ENCODE measurements at regions not wholly inside any gene's neighbourhood (a gene's known extent, or its start where the extent isn't known, plus 50 kb on each side); places are given as distances from the start of the nearest gene placed in this dataset.

DNA sequence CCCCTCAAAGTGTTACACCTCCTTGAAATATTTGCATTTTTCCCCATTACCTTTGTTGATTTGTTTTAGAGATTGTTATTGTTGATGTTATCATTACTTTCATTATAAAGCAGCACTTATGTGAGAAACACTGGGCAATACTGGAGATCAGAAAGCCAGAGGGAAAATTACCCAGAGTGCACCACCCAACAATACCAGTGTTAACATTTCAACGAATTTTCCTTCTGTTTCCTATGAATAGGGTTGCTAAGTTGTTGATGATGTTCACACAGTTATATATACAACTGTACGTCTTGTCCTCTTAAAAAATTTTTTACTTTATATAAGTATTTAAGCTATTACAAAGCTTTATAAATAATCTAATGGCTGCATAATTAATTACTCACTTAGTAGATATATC is 173.6 kb upstream of the UMPS start:
- DNase-seq, result no peak
- intact Hi-C loops (cut with DNase I), result loop anchor here (10.0 kb wide), 1 partner anchor 202 kb away; no protein-coding TSS in a partner anchor
- H3K4me1 ChIP-seq, result peaks cover 12 to 16% of the 10 kb centered on the region in 2 donors
- no peaks in the 10 kb centered on the region for H3K9me3 ChIP-seq
- H3K4me3 ChIP-seq (replicated peaks in 1 of 3), result no peak overlapping the region
- no peaks in the 10 kb centered on the region for H3K27me3 ChIP-seq
- no peaks in the 10 kb centered on the region for H3K36me3 ChIP-seq
- TF ChIP-seq POLR2A (IDR thresholded peaks at IDR 0.05), result no peak
- WGBS, 2 donors, result 70 to 71% methylated on average over 2 of the region's 2 CpGs
- no peak overlapping the region for H3K27ac ChIP-seq

DNA sequence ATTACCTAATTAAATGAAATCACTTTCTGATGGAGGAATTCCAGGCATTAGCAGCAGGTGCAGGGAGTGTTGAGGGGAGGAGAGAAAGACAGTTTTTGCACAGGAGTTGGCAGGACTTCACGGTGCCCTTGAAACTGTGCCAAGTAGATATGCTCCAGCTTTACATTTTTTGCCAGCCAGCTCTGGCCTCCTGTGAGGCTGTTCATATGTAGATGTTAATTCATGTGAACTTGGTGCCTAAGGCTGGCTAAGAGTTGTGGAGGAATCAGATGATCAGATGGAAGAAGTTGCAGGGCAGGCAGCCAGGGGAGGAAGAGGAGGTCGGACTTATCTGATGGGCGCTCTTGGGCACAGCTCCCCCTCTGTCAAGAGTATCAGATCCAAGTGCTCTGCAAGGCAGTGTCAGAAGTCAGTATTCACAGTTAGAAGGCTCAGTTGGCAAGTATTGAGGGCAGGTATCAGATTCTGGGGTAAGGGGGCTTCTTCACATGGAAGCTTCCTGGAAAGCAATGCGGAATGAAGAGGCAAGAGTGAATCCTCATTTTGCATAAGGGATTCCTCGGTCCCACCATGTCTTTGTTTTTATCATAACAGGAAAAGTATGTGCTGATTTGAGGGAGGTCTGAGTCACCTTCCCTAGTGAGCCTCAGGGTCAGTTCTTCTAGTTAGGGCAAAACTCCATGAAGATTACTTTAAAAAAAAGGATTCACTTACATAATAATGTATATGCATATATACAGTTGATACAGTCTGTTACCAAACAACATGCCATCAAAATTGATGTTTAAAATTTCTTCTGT is 172.6 kb upstream of the UMPS start:
- H3K27me3 ChIP-seq, result no peaks in the 10 kb centered on the region
- 44 to 47% methylated on average over 5 of the region's 5 CpGs for WGBS, 2 donors
- peak in 1 of 2 donors; percentile 18 for DNase-seq
- H3K36me3 ChIP-seq, result no peaks in the 10 kb centered on the region
- no peak for TF ChIP-seq POLR2A (IDR thresholded peaks at IDR 0.05)
- TF ChIP-seq, protein P1, sequence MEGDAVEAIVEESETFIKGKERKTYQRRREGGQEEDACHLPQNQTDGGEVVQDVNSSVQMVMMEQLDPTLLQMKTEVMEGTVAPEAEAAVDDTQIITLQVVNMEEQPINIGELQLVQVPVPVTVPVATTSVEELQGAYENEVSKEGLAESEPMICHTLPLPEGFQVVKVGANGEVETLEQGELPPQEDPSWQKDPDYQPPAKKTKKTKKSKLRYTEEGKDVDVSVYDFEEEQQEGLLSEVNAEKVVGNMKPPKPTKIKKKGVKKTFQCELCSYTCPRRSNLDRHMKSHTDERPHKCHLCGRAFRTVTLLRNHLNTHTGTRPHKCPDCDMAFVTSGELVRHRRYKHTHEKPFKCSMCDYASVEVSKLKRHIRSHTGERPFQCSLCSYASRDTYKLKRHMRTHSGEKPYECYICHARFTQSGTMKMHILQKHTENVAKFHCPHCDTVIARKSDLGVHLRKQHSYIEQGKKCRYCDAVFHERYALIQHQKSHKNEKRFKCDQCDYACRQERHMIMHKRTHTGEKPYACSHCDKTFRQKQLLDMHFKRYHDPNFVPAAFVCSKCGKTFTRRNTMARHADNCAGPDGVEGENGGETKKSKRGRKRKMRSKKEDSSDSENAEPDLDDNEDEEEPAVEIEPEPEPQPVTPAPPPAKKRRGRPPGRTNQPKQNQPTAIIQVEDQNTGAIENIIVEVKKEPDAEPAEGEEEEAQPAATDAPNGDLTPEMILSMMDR (IDR thresholded peaks at IDR 0.05), result no peak
- H3K27ac ChIP-seq, result no peak overlapping the region
- H3K9me3 ChIP-seq, result no peaks in the 10 kb centered on the region
- no peak overlapping the region for H3K4me3 ChIP-seq (replicated peaks in 1 of 3)
- intact Hi-C loops (cut with DNase I), result loop anchor here (10.0 kb wide), 1 partner anchor 203 kb away; no protein-coding TSS in a partner anchor
- H3K4me1 ChIP-seq, result peaks cover 12 to 16% of the 10 kb centered on the region in 2 donors

DNA sequence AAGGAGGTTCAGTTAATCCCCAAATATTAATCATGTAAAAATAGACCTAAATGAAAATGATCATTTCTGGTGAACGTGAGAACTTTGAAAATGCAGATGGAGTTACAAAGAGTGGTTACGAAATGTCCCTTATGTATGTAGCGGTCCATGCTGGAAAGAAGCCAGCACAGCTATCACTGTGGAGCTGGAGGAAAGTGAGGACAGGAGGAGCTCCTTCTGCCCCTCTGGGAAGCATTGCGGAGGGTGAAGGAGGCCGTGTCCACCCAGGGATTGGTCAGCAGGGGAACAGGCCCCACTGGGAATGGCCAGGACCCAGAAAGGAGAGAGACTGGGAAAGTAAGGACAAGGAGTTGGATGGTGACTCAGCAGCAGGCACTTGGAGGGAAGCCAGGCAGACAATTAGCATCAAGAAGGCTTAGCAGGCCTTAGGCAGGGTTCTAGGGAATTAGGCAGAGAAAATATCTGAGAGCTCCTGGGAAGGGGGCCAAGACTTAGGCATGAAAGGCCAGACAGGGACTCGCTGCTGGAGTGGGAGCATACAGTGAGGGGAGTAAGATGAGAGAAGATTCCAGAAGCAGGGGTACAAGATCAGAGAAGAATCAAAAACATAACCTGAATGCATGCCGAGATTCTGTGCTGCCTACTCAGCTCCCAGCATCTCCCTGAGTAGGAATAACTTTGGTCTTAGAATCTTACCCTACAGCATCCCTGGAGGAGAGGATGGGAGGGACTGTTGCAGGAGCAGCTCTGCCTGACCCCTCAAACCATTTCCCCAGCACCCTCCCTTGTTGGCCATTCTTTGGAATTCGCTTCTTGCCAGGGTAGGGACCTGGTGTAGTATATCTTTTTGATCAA is 171.0 kb upstream of the UMPS start:
- Histone ChIP-seq H3K9me3 (no peaks in the 10 kb centered on the region), H3K4me3 (replicated peaks in 1 of 3) (no peak overlapping the region), H3K36me3 (no peaks in the 10 kb centered on the region), H3K4me1 (peaks cover 12 to 16% of the 10 kb centered on the region in 2 donors), H3K27ac (peak overlapping the region; percentile 39 to 88 (median 66)), H3K27me3 (no peaks in the 10 kb centered on the region)
- DNase-seq, result peak; percentile 95
- intact Hi-C loops (cut with DNase I), result loop anchor here (10.0 kb wide), 1 partner anchor 204 kb away; no protein-coding TSS in a partner anchor
- WGBS, 2 donors, result 37% methylated on average over 8 of the region's 8 CpGs
- TF ChIP-seq, protein P1 (IDR thresholded peaks at IDR 0.05), result no peak
- TF ChIP-seq POLR2A (IDR thresholded peaks at IDR 0.05), result no peak

DNA sequence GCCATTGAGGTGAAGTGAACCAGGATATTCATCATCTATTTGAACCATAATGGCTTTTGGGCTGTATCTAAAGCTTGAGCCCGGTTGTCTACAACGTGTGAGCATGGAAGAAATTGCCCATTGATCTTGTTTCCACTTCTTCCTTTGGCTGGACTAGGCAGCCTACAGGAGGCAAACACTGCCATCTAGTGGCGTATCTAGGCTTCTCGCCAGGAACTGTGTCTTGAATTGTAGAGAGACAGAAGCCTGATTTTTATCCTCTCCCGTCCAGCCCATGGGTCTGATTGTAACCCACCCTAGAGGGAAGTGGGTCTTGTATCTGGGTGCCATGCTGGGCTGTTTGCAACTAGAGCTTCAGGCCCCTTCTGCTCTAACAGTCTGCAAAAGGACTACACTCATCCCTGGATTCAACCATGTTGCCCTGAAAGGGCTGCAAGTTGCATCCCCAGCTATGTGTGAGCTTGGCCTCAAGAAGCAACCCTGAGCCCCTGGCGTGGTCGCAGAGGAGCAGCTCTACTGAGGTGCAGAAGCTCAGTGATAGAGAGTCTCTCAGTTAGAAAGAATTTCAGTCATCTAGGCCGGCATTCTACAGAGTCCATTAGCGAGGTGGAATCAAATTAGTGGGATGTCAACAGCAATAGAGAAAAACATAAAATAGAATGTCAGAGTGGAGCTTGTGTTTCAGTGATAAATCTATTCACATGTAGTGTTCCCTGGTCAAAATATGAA is 170.2 kb upstream of the UMPS start:
- Histone ChIP-seq H3K4me3 (replicated peaks in 1 of 3) (no peak overlapping the region), H3K4me1 (peaks cover 12 to 16% of the 10 kb centered on the region in 2 donors), H3K9me3 (no peaks in the 10 kb centered on the region), H3K27ac (peak overlapping the region; percentile 39 to 88 (median 66)), H3K27me3 (no peaks in the 10 kb centered on the region), H3K36me3 (no peaks in the 10 kb centered on the region)
- WGBS, 2 donors, result 31 to 33% methylated on average over 9 of the region's 9 CpGs
- DNase-seq, result peak; percentile 73 to 80
- TF ChIP-seq, protein P1 (IDR thresholded peaks at IDR 0.05), result peak; percentile 65 to 90 (median 78)
- no peak for TF ChIP-seq POLR2A (IDR thresholded peaks at IDR 0.05)
- intact Hi-C loops (cut with DNase I), result loop anchor here (10.0 kb wide), 2 partner anchors 205 to 335 kb away; no protein-coding TSS in a partner anchor

DNA sequence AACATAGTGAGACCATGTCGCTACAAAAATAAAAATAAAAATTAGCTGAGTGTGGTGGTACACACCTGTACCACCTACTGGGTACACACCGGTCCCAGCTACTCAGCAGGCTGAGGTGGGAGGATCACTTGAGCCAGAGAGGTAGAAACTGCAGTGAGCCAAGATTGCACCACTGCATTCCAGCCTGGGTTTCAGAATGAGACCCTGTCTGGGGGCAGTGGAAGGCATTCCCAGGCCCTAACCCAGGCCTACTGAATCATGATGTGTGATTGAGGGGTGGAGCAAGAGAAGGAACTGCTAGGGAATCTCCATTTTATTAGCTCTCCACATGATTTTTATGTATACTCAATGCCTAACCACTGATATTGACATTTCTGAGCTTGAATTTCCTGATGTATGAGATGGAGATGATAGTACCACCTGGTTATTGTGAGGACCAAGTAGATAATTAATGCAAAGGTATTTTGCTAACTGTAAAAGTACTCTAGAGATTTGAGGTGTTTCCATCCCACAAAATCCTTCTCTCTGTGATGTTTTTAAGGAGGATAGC is 169.5 kb upstream of the UMPS start:
- DNase-seq, result no peak
- Histone ChIP-seq H3K4me1 (peaks cover 12 to 16% of the 10 kb centered on the region in 2 donors), H3K27me3 (no peaks in the 10 kb centered on the region), H3K36me3 (no peaks in the 10 kb centered on the region), H3K4me3 (replicated peaks in 1 of 3) (no peak overlapping the region), H3K27ac (no peak overlapping the region), H3K9me3 (no peaks in the 10 kb centered on the region)
- TF ChIP-seq, protein P1 (IDR thresholded peaks at IDR 0.05), result no peak
- TF ChIP-seq POLR2A (IDR thresholded peaks at IDR 0.05), result no peak
- 76 to 91% methylated on average over 2 of the region's 2 CpGs for WGBS, 2 donors
- intact Hi-C loops (cut with DNase I), result loop anchor here (10.0 kb wide), 1 partner anchor 334 kb away; no protein-coding TSS in a partner anchor

All from thyroid gland (tissue), 4 donors.